ENCODE measurements at regions not wholly inside any gene's neighbourhood (a gene's known extent, or its start where the extent isn't known, plus 50 kb on each side); places are given as distances from the start of the nearest gene placed in this dataset.

DNA sequence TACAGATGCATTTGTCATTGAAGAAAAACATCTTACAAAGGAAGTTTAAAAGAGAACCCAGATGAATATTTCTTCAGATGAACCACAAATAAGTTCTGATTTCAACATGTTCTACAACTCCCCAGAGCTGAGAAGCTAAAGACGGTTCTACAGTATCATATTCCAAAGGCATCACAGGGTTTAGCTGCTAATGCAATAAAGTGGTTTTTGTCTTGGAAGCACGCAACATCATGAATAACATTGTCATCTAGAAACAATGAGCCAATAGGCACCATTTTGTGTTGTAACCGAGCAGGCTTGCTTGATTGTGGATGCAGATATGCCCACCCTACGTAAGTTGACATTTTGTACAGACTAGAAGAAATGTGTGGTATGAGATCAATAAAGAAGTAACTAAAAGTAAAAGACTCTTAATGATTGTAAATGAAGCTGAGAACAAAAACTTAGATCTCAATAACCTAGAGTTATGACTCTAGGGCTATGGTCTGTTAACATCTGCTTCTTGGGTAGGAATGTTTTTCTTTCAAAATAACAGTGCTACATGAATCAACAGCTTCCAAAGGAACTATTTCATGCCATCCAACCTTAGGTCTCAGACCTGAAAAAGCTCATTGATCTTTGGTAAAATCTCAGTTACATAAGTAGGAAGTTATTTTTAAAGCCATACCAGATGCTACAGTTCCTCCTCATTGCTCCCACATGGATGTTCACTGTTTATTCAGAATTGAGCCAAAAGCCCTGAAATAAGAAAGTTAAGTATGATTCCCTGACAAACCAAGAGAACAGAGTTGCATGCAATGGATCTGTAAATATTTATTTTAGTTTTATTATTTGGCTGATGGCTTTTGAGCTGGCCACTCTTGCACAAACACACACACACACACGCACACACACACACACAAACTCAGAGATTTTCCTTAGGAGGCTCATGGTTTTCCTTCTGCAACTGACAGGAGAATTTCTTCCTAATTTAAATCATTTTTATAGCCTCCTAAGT, 118.7 kb upstream of the SLCO6A1 start:
- no peak for TF ChIP-seq POLR2A (IDR thresholded peaks at IDR 0.05)
- TF ChIP-seq, protein P1, sequence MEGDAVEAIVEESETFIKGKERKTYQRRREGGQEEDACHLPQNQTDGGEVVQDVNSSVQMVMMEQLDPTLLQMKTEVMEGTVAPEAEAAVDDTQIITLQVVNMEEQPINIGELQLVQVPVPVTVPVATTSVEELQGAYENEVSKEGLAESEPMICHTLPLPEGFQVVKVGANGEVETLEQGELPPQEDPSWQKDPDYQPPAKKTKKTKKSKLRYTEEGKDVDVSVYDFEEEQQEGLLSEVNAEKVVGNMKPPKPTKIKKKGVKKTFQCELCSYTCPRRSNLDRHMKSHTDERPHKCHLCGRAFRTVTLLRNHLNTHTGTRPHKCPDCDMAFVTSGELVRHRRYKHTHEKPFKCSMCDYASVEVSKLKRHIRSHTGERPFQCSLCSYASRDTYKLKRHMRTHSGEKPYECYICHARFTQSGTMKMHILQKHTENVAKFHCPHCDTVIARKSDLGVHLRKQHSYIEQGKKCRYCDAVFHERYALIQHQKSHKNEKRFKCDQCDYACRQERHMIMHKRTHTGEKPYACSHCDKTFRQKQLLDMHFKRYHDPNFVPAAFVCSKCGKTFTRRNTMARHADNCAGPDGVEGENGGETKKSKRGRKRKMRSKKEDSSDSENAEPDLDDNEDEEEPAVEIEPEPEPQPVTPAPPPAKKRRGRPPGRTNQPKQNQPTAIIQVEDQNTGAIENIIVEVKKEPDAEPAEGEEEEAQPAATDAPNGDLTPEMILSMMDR (IDR thresholded peaks at IDR 0.05), result no peak

All from lower leg skin (tissue), 3 donors.